IPS DF 19.7 (cell line): ENCODE measurements at regions not wholly inside any gene's neighbourhood (a gene's known extent, or its start where the extent isn't known, plus 50 kb on each side); places are given as distances from the start of the nearest gene placed in this dataset.

Experiments
- DNase-seq: peaks from one replicate; pipeline ENCODE4 v3.0.0-alpha.2; 2013; ENCODE audit warnings: low read depth, low spot score

DNA sequence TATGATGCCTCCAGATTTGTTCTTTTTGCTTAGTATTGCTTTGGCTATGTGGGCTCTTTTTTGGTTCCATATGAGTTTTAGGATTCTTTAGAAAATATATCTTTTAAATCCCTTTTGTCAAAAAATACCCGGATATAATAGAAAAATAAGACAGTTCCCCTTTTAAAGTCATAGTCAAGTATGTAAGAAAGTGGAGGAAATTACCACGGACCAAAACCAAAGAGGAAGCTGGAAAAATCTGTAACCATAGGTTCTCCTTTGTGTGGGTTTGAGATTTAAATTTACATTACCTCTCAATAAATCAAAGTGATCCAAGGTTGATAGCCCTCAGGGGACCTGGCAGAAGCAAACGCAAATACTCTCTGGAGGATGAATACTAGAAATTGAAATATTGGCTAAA lies 58.3 kb upstream of the PACRGL start:
- no peak for DNase-seq

- no peak for DNase-seq
Observed at GRCh38 chr4:20643631-20644030, 56.6 kb upstream of the PACRGL start.

DNA sequence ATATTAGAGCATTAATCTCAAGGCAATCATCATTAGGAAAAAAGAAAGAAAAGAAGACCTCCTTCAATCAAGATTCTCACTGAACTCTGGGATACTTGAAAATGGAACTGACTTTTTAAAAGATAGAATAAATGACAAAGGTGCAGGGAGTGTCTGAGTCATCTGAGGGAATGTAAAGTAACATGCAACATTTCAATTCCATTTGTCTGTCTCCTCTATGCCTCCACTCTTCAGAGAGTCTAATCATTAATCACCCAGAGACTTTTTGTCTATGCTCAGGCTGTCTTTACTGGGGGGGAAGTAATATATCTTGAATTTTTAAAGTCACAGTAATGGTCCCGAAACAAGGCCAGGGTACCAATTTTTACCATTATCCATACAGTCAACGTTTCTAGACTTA lies 55.0 kb upstream of the PACRGL start:
- no peak for DNase-seq

DNA sequence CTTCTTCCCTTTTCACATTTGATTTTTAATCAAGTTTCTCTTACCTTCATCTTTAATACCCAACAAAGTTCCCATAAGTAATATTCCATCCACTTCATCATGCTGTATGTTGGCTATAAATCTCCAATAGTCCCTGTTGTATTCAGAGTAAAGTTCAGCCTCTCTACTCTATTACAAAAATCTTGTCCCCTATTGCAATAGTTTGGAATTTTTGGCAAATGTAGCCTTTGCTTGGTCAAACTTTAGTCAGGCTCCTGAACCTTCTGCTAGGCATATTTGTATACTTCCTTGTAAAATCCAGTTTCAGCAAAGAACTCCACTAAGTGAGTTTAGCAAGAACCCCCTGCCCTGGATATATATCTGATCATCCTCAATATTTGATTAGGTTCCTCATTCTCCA lies 54.0 kb upstream of the PACRGL start:
- no peak for DNase-seq
